Spleen (tissue), 11 donors: ENCODE measurements at regions not wholly inside any gene's neighbourhood (a gene's known extent, or its start where the extent isn't known, plus 50 kb on each side); places are given as distances from the start of the nearest gene placed in this dataset.

Source experiments
- DNase-seq: peaks from one replicate; pipeline ENCODE4 v3.0.0-alpha.2; 2020
- H3K27ac ChIP-seq, 8 donors: fragments of 200-600 bp; sonication (generic) in 7 of 8; 1 replicate in 4 of 8; 2 replicates in 4 of 8; pipeline versions ENCODE4 v1.5.0 to v1.8.0; 2016 to 2021; ENCODE audit warnings: inconsistent platforms in 4 of 8, mild to moderate bottlenecking in 4 of 8, moderate library complexity in 1 of 8
- H3K27me3 ChIP-seq, 7 donors: fragments of 200-600 bp; sonication (generic) in 6 of 7; replicated peaks in 1 of 7; 1 replicate in 4 of 7; 2 replicates in 3 of 7; pipeline versions ENCODE4 v1.5.0 to v1.8.0; 2016 to 2021; ENCODE audit warnings: inconsistent platforms in 3 of 7, mild to moderate bottlenecking in 1 of 7
- H3K36me3 ChIP-seq, 6 donors: fragments of 200-600 bp; sonication (generic) in 5 of 6; 1 replicate in 4 of 6; 2 replicates in 2 of 6; pipeline versions ENCODE4 v1.5.0 to v1.8.0; 2016 to 2021; ENCODE audit warnings: inconsistent platforms in 2 of 6
- H3K4me1 ChIP-seq, 6 donors: fragments of 200-600 bp; sonication (generic) in 5 of 6; 1 replicate in 3 of 6; 2 replicates in 3 of 6; pipeline versions ENCODE4 v1.5.0 to v1.8.0; 2016 to 2021; ENCODE audit warnings: inconsistent platforms in 3 of 6
- H3K4me3 ChIP-seq, 8 donors: fragments of 200-600 bp; sonication (generic) in 7 of 8; 1 replicate in 4 of 8; 2 replicates in 4 of 8; pipeline versions ENCODE4 v1.5.0 to v1.8.0; 2016 to 2021; ENCODE audit warnings: inconsistent platforms in 4 of 8, mild to moderate bottlenecking in 4 of 8, moderate library complexity in 2 of 8
- H3K9me3 ChIP-seq, 8 donors: fragments of 200-600 bp; sonication (generic) in 7 of 8; 1 replicate in 4 of 8; 2 replicates in 4 of 8; pipeline versions ENCODE4 v1.5.0 to v1.8.0; 2016 to 2021; ENCODE audit warnings: inconsistent platforms in 4 of 8
- CTCF ChIP-seq, 11 experiments: fragments of 200-600 bp in 7 of 11; fragments of 450-650 bp in 4 of 11; sonication (generic) in 4 of 11; IDR thresholded peaks in 8 of 11; conservative IDR thresholded peaks in 3 of 11; 1 replicate in 7 of 11; 2 replicates in 4 of 11; pipeline versions ENCODE4 v1.4.0 to v1.8.0; 2016 to 2021; ENCODE audit warnings: antibody characterized with exemption in 11 of 11, inconsistent platforms in 4 of 11, mild to moderate bottlenecking in 1 of 11
- POLR2A ChIP-seq, 3 donors: fragments of 450-650 bp; IDR thresholded peaks; one replicate each; pipeline ENCODE4 v1.5.1; 2017; ENCODE audit warnings: antibody characterized with exemption in 3 of 3, mild to moderate bottlenecking in 1 of 3
- POLR2AphosphoS5 ChIP-seq, 3 donors: sonication (generic); formaldehyde crosslinking; IDR thresholded peaks; one replicate each; pipeline ENCODE4 v1.5.1; 2017; ENCODE audit warnings: antibody characterized with exemption in 3 of 3
- WGBS, 5 donors: extraction: QIAGEN DNeasy Blood & Tissue Kit in 3 of 5; methylation state at CpG; one replicate each; pipeline versions ENCODE4 v1.1.5 to v1.1.7; 2013 to 2018; 5-methylcytosine and 5-hydroxymethylcytosine counted together
- intact Hi-C: fragments of 100-400 bp; cut with DNase I; formaldehyde crosslinking; loops from one replicate; pipeline ENCODE4 v1.15.0; 2023; ENCODE audit warnings: low total_unique reads
- donor health status: healthy with polysubstance abuse.
- donor health status: DM: no; HTN: no; CAD: no; lungs with moderate emphysema.
- donor health status: DM: no; HTN: no; CAD: no.
- donor health status: Bipolar disorder and iron deficiency.
- donor health status: healthy.
- donor health status: DM: no; HTN: no; CAD: no.
- donor health status: DM: yes; HTN: yes; CAD: no.

- no peaks in the 10 kb centered on the region for H3K4me1 ChIP-seq
- no peak for TF ChIP-seq POLR2AphosphoS5 (IDR thresholded peaks at IDR 0.05)
- TF ChIP-seq CTCF (IDR thresholded peaks at IDR 0.05 in 8 of 11, conservative IDR thresholded peaks at IDR 0.05 in 3 of 11): no peak
- H3K27ac ChIP-seq: no peak overlapping the region
- no peaks in the 10 kb centered on the region for H3K36me3 ChIP-seq
- H3K27me3 ChIP-seq: no peaks in the 10 kb centered on the region
- DNase-seq: no peak
- no peak overlapping the region for H3K4me3 ChIP-seq
- intact Hi-C loops: no loop called here
- peaks cover 0 to 7% (median 3%) of the 10 kb centered on the region in 8 donors for H3K9me3 ChIP-seq
These were observed 67.2 kb downstream of the BUB3 start for GRCh38 chr10:123221418-123221817.

DNA sequence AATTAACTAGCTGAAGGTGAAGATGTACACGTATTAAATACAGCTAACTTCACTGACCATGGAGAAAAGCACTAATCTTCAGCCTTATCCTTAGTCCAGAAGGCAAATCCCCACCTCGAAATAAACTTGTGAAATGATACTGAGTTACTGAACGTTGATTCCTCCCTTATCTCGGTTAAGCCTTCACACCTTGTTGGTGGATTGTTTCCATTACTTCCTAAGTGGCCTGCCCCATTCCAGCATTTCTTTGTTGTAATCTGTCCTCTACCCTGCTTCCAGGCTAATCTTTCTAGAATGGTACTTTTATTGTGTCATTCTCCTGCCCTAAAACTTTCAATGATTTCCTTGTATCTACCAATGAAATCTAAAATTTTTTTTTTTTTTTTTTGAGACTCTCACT lies 68.6 kb downstream of the BUB3 start:
- intact Hi-C loops: no loop called here
- Histone ChIP-seq H3K36me3 (no peaks in the 10 kb centered on the region), H3K9me3 (no peaks in the 10 kb centered on the region), H3K27me3 (no peaks in the 10 kb centered on the region), H3K4me3 (no peak overlapping the region), H3K27ac (no peak overlapping the region), H3K4me1 (no peaks in the 10 kb centered on the region)
- TF ChIP-seq POLR2A (IDR thresholded peaks at IDR 0.05): no peak
- no peak for TF ChIP-seq POLR2AphosphoS5 (IDR thresholded peaks at IDR 0.05)
- TF ChIP-seq CTCF (IDR thresholded peaks at IDR 0.05 in 8 of 11, conservative IDR thresholded peaks at IDR 0.05 in 3 of 11): no peak
- 69 to 82% (median 77%) methylated on average over 4 of the region's 4 CpGs for WGBS, 5 donors
- DNase-seq: no peak

GRCh38 chr10:123227706-123228105 lies 73.5 kb downstream of the BUB3 start:
- 70 to 97% (median 90%) methylated on average over 2 of the region's 2 CpGs for WGBS, 5 donors
- intact Hi-C loops: no loop called here

More at GRCh38 chr10:123227706-123228105, 73.5 kb downstream of the BUB3 start:
- Histone ChIP-seq H3K27me3 (no peaks in the 10 kb centered on the region), H3K4me1 (no peaks in the 10 kb centered on the region), H3K36me3 (peaks cover 0 to 39% (median 0%) of the 10 kb centered on the region in 6 donors), H3K27ac (no peak overlapping the region), H3K4me3 (no peak overlapping the region), H3K9me3 (peaks cover 0 to 21% (median 7%) of the 10 kb centered on the region in 8 donors)
- TF ChIP-seq POLR2AphosphoS5 (IDR thresholded peaks at IDR 0.05) (no peak), CTCF (IDR thresholded peaks at IDR 0.05 in 8 of 11, conservative IDR thresholded peaks at IDR 0.05 in 3 of 11) (no peak), POLR2A (IDR thresholded peaks at IDR 0.05) (no peak)
- DNase-seq: no peak
